DMS153 (cell line): ENCODE measurements at regions not wholly inside any gene's neighbourhood (a gene's known extent, or its start where the extent isn't known, plus 50 kb on each side); places are given as distances from the start of the nearest gene placed in this dataset.
"Not testable (repeated sequence)": the region's sequence is repeated elsewhere in the genome, so short reads cannot be mapped to it uniquely, and the experiment has no call there.

ENCODE experiments used
- DNase-seq: peaks from one replicate; lab custom pipeline; 2025; lab: John Stamatoyannopoulos, UW

DNA sequence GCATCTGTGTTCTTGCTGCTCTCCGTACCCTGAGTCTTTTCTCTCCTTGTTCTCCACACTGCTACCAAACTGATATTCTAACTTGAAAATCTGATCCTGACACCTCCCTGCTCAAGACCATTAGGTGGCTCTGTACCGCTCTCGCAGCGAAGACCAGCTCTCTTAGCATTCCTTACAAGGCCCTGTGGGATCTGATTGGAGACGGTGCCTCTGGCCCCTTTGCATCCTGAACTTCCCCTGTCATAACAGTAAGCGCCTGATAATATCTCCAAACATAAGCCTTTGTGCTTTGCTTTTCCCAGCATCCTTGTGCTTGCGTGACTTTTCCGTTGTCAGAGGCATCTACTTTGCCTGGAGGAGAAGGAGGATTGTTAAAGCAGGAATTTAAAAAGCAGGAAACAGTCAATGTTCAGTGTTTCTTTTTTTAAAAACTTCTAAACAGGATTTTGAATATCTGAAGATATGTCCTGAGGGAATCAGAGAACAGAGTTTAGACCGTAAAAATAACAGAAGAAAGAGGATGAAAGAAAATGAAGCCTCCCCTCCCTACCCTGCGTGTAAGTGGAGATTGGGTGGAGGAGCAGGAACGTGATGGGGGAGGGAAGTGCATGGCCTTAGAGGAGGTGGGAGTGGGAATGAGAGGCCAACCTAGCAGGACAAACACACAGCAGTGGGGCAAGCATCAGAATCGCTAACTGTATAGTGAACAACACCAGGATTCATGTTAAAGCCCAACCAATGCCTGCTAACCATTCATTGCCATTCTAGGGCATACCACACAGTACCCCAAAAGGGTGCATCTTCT, 89.2 kb upstream of the STMND1 start:
- DNase-seq, result no peak

DNA sequence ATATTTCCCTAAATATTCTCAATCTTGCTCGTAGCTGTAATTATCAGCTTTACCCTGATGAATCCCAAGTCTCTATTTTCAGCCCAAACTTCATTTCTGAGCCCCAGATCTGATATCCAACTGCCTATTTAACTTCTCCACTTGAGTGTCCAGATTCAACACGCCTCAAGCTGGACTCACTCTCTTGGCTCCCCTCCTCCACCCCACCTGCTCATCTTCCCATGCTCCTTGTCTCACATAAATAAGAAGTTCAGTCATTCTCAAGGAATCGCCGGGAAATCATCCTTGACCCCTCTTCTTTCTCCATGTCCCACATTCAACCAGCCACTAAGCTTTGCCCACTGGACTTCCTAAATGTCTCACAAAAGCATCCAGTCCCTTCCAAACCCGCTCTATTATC, 89.9 kb upstream of the STMND1 start:
- no peak for DNase-seq

DNA sequence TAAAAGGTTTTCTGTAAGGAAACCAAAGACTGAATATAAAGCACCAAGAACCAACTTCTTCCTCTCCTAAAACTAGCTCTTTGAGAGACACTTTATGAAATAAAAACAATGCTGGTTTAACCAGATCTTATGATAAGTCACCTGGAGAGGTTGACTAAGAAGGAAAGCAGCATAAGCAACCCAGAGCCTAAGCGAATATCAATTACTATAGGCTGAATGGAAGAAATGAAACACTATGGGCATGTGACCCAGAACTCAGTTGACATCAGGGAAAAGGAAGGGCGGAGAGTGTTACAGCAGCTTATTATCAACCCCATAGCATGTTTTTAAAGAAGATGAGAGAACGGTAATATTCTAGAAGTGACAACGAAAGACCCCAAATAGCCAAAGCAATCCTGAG, 94.1 kb upstream of the STMND1 start:
- no peak for DNase-seq

DNA sequence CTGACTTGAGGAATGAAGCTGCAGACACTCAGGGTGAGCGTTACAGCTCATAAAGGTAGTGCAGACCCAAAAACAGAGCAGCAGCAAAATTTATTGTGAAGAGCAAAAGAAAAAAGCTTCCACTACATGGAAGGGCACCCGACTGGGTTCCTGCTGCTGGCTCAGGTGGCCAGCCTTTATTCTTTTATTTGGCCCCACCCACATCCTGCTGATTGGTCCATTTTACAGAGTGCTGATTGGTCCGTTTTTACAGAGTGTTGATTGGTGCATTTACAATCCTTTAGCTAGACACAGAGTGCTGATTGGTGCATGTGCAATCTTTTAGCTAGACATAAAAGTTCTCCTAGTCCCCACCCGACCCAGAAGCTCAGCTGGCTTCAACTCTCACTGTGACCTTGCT, 95.3 kb upstream of the STMND1 start:
- no peak for DNase-seq

DNA sequence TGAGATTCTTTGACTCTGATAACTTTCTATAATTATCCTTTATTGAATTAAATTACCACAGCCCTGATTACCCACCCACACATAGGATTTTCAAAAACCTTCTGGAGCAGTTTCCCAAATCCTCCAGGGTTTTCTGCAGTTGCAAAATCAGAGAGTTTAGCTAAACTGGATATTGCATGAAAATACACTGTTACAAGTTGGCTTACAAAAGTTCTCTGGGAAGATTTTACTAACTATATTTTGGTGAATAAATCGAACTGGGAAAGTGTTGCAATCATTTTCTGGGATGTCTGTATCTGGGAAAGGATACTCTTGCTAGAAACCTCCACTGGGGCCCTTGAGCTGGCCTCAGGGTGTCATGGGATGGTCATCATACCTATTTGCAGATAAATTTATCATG, 97.6 kb upstream of the STMND1 start:
- no peak for DNase-seq

DNA sequence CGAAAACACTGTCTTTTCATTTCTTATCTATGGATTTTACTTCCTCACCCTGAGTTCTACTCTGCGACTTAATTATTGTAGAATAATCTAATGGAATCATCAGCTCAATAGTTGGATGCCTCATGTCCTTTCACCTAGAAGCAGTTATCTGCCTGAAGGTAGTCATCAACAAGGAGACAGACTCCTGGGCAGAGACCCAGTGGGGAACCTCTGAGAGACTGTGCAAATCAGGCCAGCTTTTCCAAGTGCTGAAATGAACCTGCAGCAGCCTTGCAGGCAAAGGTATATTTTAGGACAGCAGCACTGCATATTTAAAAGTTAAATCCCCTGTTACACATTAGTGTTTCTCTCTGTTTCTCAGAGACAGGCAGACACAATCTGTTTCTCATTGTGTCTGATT, 99.7 kb upstream of the STMND1 start:
- no peak for DNase-seq

DNA sequence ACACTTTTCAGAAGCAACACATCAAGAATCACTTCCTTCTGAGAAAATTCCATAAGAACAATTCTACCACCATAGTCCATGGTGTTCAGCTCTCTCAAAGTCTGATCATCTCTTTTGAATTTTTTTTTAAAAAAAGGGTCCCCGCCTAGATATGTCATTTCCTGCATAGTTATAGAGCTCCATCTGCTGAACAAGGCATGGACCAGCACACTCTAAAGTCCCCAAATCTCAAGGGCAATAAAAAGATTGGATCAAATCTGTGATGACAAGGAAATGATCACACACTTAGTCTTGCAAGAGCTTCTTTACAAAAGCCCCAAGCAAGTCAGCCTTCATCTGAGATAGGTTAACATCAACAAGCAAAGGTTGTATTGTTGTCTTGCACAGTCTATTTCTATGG, 100.7 kb upstream of the STMND1 start:
- DNase-seq, result no peak

DNA sequence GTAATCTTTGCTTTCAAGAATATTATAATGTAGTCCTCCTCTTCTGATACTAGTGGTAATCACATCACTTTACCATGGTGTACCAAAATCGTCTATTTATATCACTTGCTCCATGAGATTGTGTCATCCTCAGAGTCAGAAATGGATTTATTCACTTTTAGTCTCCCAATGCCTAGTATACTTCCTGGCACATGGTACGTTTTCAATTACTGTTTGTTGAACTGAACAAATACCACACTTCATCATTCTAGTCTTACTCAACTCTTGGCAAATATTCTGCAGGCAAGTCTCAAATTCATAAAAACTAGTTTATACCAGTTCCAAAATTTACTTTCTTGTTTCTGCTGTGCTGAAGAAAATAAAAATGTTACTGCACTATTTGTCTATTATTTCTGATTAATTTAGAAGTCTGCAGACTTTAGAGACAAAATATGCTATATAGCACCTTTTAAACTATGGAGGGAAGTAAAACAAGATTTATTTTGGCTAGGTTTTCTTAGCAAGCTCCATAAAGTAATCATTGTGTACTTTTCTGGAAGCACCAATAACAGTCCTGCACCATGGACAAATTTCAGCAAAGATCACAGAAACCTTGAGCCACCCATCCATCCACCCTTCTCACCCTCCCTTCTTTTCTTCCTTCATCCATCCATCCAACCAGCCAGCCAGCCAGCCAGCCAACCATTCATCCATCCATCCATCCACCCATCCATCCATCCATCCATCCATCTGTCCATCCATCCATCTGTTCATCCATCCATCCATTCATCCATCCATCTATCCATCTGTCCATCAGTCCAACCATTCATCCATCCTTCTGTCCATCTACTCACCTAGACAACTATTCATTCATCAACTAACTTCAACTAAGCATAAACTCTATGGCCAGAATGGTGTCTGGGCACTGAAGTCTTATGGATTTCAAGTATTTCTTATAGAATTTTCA, 102.1 kb upstream of the STMND1 start:
- DNase-seq, result no peak

DNA sequence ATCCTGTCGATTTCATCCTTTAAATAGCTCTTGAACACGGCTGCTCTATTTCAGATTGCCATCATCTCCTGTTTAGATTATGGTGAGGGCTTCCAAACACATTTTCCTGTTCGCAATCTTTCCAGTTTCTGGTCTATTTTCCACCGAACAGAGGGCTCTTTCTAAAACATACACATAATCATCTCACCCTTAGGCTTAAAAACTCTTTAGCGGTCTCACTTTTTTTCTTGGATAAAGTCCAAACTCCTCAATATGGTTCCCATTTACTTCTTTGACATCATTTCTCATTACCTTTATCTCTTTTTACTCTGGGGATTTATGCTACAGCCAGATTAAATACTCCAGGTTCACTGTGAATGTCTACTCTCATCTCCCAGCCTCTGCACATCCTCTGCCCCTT, 103.4 kb upstream of the STMND1 start:
- no peak for DNase-seq

DNA sequence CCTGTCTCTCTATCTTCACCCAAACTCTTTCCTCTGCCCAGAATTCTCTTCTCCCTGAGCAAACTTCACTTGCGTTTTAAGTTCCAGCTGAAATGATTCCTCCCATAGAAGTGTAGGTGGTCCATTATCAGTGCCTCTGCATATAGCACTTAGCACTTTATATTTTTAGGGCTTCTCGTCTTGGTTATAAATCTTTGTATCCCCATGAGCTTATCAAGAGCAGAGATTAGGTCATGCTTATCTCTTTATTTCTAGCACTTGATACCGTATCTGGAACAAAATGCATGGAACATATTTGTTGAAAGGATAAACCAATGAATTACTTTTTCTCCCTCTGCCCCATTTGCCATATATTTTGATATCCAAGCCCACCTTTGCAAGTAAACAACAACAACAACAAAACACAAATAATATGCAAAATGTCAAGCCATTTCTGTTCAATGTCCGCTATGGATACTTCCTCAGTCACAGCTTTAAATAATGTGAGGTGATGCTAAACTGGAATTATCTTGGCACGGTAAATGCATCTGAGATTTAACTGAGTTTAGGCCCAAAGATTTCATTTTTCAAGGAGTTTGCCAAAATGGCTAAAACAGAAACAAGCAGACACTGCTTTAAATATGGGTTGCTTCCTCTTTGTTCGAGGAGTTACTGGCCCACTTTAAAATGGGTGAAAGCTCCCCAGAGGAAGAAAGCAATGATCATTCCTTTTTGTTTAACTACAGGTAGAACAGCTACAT, 106.2 kb upstream of the STMND1 start:
- DNase-seq, result no peak

DNA sequence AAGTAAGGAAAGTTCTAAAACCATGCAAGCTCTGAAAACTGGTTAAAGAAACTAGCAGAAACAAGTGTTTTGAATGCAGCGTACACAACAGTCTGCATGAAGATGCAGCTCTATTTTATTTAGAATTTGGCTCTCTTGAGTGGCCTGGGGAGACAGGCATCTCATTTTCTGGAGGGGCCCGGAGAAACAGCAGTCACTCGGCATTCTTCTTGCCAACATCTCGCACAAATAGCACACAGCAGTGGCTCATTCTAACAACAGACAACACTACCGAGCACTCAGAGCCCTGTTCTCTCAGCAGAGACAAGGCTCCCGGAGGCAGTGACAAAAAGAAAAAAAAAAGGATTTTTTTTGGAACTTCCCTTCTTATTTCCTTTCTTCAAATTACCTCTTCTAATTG, 108.5 kb upstream of the STMND1 start:
- no peak for DNase-seq

DNA sequence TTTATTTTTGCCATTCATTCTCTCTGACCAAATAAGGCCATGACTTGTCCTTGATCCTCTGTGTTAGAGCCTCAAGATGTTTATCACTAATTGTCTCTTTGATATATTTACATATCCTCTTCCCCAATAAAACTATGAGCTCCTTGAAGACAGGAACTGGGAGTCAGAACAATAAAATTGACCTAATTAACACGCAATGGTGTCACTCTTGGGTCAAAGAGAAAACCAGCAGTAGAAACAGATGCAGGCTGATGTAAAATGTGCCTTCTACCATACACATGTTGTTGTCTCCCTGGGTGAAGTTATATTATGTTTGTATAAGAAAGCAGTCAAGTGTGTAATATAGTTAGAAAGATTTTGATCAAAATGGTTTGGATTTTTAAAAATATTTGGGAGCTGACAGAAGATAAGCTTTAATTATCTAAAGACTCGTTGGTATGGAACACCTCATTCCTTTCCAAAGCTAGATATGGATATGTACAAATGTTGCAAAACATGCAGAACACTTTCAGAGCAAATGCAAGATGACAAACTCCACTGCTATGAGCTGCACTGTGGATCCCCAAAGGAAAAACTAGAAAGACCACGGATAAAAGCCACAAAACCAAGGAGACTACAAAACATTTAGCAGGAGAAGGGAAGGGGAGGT, 109.7 kb upstream of the STMND1 start:
- no peak for DNase-seq

DNA sequence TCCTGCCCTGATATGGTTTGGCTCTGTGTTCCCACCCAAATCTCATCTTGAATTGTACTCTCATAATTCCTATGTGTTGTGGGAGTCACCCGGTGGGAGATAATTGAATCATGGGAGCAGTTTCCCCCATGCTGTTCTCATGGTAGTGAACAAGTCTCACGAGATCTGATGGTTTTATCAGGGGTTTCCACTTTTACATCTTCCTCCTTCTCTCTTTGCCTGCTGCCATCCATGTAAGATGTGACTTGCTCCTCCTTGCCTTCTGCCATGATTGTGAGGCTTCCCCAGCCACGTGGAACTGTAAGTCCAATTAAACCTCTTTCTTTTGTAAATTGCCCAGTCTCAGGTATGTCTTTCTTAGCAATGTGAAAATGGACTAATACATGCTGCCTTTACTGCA, 111.9 kb upstream of the STMND1 start:
- DNase-seq, result not testable (repeated sequence)

DNA sequence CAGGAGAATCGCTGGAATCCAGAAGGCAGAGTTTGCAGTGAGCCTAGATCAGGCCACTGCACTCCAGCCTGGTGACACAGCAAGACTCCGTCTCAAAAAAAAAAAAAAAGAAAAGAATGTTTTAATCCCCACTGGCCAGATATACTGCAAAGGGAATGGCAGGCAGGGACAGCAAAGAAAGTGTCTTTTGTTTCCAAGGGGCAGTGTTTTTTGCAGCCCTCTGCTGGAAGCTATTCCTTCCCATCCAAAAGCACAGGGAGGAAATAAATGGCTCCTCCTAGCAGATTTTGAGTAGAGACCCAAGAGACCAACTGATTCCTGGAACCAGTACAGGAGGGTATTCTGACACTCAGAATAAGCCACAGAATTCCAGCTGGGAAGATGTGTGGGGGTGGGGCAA, 112.5 kb upstream of the STMND1 start:
- DNase-seq, result no peak

DNA sequence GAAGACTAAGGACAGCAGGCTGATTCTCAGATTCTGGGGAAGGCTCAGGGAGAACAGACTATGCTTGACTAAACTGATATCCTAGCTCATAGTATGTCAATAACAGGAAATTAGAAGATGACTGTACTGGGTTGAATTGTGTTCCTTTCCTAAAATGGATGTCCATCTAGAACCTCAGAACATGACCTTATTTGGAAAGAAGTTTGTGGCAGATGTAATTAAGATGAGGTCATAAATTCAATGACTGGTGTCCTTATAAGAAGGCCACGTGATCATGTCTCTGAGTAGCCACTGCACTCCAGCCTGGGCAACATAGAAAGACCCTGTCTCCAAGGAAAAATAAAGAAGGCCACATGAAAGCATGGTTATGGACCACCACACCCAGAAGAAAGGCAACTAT, 113.9 kb upstream of the STMND1 start:
- no peak for DNase-seq

DNA sequence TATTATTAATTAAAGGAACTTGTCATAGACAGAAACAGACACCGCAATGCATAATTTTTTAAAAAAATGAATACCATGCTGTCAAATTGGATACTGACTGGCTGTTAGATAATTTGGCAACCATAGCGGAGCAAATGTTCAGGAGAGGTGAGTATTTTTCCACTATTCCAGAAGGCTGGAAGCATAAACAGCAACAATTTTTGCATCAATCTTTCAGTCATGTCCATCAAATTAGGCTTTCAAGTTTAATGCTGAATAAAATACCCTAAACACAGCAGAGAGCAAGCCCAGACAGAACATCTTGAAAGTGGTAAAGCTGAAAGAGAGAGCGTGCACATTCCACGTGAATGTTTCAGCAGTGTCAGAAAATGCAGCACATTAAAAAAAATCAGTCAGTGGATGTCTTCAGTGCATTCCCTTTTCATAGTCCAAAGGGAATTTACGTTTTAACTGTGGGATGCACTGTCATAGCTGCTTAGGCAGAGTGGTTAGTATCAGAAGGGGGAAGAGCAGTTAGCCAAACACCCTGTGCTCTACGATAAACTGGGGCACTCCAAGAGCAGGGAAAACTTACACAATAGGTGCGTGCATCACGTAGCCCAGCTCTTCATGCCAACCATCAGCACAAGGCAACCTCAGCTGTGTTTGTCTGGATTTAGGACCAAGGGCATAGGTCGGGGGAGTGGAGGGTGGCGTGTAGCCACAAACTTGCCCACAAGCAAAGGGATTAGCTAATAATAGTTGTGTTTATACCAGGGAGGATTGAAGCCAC, 116.2 kb upstream of the STMND1 start:
- DNase-seq, result no peak

DNA sequence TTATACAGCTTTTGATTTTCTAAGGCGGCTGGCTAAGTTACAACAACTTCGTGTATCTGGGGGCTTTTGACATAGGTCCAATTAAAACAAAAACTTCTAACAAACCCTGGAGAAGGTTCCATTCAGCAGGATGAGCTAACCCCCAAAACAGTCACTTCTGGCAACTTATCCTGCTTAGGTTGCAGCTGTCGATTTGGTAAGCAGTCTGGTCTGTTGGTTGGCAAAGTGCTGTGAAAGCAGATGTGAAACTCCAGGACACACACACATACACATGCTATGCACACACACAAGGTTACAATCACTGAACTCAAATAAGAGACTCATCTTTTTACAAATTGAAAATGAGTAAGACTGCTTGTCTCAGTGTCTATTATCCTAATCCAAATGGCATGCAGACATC, 119.0 kb upstream of the STMND1 start:
- no peak for DNase-seq

DNA sequence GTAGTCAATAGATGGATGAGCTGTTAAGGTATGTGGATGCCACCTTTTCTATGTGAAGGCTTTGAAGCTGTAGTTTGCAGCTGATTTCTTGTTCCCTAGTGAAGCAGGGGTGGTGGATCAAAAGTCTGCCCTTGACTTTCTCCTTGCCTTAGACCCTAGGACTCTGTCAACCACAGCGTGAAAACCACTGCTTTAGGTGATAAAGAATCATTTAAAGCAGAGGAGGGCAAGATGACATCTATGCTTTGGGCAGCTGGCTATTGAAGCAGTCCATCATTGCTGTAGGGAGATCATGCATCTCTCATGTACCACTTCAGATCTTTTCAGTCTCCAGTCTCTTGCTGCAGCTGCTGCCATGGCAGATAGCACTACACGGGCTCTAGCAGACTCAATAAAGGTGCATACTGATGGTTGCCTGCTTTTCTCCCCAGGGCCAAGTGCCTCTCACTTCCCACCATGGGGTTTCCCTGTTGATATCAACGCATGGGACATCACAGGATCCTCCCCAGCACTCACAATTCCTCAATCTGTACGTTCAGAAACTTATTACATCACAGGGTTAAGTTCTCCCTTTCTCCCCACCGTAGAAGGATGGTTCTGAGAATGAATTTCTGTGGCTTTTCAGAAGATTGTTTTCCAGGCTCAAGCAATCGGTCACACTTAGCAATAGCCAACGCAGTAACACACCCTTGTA, 122.0 kb upstream of the STMND1 start:
- no peak for DNase-seq

DNA sequence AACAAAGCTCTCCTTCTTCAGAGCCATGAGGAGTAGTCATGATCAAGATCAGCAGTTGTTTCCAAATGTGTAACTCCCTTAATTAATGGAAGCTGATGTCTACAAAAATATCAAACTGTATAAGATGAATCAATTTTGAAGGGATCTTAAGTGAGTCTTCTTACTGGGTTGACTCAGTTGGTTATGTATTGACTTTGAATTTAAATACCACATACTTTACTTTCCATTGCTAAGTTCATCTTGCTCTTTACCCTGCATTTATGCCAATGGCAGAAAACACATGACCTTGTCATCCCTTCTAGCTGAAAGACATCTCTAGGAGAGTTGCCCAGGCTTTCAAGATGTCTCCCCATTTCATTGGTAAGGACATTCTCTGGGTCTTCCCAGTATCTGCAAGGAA, 123.2 kb upstream of the STMND1 start:
- no peak for DNase-seq

DNA sequence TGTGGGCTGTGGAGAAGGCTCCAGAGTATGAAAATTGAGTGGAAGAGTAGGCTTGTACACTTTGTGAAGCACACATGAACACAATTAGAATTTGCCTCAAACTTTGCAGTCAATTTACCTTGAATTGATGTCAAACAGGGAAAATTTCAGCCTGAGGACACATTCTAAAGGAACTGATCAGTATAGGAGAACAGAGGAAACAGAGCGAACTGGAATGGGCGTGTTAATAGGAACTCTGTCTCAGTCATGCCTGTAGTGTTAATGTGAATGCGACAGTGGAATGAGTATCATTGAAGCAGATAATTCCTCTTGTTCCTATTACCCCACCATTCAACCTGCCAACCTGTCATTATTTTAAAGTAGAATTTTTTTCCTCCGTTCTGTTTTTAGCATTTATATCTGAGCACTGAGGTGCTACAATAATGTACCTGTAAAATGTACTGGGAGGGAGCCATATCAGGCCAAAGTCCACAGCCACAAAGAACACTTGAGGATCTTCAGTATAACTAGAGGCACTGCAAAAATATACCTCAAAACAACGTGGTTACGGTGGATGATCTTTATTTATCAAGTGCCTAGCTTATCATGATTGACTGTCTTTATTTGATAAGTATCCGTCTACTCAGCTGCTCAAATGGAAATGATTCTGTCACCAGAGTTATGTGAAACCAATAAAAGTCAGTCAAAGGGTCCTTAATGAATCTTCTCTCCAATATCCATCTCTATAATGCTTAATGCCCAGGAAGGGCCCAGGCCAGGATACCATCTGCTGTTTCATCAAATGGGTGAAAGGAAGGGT, 125.3 kb upstream of the STMND1 start:
- DNase-seq, result no peak
